NOMO-1 (cell line): ENCODE measurements at regions not wholly inside any gene's neighbourhood (a gene's known extent, or its start where the extent isn't known, plus 50 kb on each side); places are given as distances from the start of the nearest gene placed in this dataset.

Experiments
- DNase-seq, 2 experiments: peaks; one replicate each; lab custom pipeline; 2025; ENCODE audit not compliant: unreplicated experiment in 2 of 2; lab: John Stamatoyannopoulos, UW

DNA sequence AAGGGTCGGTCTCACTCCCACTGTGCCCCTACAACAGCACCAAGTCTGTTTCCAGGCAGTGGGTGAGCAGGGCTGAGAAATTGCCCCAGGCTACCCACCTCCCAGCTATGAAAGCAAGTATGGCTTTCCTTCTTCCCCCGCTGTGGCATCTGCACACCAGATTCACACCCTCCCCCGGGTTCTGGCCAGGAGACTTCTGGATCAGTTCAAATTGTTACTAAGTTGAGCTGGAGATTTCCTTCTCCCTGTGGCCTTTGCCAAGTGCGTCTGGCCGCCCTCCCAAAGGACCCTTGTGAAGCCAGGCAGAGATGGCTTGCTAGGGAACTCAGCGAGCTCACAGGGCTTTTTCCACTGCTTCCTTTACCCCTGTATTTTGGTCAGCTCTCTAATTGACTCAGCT lies 555.4 kb downstream of the SH2D4B start:
- DNase-seq, result no peak

DNA sequence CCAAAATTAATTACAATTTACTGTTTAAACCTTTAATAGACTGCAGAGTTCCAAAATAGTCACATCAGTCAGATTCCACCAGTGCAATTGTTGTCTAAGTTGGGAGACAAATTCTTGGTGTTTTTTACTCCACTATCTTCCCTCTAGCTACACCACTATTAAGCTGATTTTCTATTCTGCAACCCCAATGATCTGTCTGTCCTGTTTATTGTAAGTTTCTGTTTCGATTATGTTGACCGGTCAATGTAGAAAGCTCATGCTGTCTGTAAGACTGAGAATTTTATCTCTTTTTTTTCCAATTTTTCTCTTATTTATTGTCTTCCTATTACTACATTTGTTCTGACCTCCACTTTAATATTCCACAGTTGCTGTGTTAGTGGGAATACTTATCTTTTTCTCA lies 557.5 kb downstream of the SH2D4B start:
- DNase-seq, result no peak

DNA sequence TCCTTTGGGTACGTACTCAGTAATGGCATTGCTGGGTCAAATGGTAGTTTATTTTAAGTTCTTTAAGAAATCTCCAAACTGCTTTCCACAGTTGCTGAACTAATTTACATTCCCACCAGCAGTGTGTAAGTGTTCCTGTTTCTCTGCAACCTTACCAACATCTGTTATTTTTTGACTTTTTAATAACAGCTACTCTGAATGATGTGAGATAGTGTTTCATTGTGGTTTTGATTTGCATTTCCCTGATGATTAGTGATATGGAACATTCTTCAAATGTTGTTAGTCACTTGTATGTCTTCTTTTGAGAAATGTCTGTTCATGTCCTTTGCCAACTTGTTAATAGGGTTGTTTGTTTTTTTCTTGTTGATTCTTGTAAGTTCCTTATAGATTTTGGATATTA lies 558.9 kb downstream of the SH2D4B start:
- no peak for DNase-seq

DNA sequence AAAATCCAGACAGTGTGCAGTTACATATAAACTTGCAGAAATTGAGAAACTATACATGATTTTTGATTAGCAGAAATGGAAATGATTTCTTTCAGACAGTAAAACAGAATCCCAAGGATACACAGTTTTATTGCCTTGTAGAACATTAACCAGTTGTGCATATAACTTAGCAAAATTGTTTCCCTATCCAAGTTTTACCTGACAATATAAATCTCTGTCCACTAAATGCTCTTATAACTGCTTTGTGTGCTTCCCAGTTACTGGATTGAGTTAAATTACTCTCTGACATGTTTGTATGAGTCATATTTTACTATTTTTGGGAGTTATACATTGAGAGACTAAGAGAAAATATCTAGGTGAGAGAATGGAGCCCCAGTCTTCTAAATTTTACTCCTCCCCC lies 563.4 kb downstream of the SH2D4B start:
- no peak for DNase-seq

GRCh38 chr10:81104494-81104893 lies 566.8 kb downstream of the SH2D4B start:
- DNase-seq, result no peak

GRCh38 chr10:81108516-81109199 lies 571.0 kb downstream of the SH2D4B start:
- no peak for DNase-seq

GRCh38 chr10:81109200-81109752 lies 571.6 kb downstream of the SH2D4B start:
- no peak for DNase-seq

GRCh38 chr10:81116201-81116600 lies 578.5 kb downstream of the SH2D4B start:
- no peak for DNase-seq

GRCh38 chr10:81116990-81117389 lies 579.3 kb downstream of the SH2D4B start:
- no peak for DNase-seq

GRCh38 chr10:81127931-81128330 lies 590.2 kb downstream of the SH2D4B start:
- DNase-seq, result no peak

- no peak for DNase-seq
These were observed 592.3 kb downstream of the SH2D4B start for GRCh38 chr10:81130014-81130413.

GRCh38 chr10:81135851-81136250 lies 598.1 kb downstream of the SH2D4B start:
- no peak for DNase-seq

DNA sequence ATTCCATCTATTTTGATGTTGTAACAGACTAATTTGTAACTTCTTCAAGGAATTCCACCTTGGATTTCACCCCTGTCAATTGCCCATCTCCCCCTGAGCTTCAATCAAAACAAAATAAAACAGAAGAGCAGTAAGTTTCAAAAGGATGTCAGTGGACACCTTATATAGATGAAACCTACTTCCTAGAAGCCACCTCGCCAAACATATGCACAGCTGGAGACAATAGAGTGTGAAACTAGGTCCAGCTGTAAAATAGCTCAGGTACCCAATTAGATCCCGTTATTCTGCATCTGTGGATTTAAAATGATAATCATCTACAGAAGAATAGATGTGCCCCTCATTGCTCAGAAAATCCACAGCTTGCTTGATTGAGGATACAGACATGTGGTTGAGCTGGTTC lies 598.6 kb downstream of the SH2D4B start:
- DNase-seq, result no peak

DNA sequence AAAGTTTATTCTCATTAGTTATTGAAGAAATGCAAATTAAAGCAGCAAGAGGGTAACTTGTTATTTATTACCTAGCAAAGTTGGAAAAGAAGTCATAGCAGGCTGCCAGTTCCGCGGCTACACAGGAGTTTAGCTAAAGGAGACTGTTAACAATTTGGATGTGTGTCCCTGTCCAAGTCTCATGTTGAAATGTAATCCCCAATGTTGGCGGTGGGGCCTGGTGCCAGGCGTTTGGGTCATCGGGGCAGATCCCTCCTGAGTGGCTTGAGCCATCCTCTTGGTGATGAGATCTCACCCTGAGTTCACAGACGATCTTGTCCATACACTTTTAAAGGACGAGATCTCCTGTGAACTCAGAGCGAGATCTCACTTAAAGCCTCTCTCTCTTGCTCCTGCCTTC lies 608.3 kb downstream of the SH2D4B start:
- DNase-seq, result no peak

DNA sequence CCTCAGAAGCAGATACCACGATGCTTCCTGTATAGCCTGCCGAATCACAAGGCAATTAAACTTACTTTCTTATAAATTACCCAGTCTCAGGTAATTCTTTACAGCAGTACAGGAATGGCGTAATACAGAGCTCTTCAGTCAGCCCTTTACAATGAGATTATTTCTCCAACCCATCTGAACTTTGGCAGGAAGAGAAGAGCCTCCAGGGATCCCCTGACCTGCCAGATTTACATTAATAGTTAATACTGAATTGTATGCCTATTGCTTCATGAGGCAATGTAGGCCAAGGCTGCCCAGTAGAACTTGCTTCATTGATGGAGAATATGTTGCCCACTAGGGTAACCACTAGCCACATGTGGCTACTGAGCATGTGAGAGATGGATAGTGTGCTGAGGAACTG lies 608.7 kb downstream of the SH2D4B start:
- no peak for DNase-seq

- DNase-seq, result no peak
These were observed 615.0 kb downstream of the SH2D4B start for GRCh38 chr10:81152656-81153055.

DNA sequence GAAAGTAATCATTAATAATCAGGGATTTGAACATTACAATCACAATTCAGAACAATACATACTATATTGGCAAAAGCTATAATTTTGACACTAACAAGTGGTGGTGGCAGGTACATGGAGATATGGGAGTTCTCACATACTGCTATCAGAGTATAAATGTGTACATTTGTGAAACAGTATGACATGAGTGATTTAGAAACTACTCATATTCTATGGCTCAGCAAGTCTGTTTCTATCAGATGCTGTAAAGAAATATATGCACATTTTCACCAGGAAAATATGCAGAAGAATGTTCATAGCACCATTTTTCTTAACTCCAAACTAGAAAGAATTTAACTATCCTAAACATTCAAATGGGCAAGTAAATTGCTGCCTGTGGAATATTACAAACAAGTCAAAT lies 620.0 kb downstream of the SH2D4B start:
- DNase-seq, result no peak

DNA sequence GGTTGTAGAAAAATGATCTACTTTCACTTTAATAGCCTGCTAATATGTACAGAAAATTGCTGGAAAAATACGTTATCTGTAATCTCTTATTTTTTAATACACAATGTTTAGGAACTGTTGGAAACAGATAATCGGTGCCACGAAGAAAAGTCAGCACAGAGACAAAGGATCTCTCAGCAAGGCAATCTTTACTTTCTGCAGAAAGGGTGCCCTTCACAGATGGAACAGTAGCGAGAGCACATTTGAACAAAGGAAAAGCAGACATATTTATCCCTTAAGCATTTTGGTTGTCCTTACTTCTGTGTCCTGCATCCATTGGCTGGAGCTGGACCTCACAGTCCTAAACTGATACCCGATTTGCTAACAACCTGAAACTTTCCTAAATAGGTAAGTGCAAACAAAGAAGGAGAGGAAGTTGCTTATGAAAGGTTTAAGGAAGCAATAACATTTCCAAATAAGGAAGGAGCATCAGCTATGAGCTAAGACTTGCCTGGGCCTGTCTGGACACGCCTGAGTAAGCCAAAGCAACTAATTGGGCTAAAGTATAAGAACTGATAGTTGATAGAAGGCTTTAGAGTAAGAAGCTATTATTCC lies 640.0 kb downstream of the SH2D4B start:
- no peak for DNase-seq

- DNase-seq, result no peak
These were observed 641.6 kb downstream of the SH2D4B start for GRCh38 chr10:81179324-81179723.

- no peak for DNase-seq
These were observed 642.2 kb downstream of the SH2D4B start for GRCh38 chr10:81179805-81180452.

DNA sequence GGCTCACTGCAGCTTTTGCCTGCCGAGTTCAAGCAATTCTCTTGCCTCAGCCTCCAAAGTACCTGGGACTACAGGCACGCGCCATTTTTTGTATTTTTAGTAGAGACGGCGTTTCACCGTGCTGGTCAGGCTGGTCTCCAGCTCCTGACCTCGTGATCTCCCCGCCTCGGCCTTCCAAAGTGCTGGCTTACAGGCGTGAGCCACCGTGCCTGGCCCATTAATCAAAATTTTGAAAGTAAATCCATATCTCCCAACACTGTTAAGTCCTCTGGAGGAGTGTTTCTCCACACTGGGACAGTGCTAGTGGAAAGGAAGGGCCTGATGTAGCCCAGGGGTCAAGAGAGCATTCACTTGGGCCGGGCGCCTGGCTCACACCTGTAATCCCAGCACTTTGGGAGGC lies 644.6 kb downstream of the SH2D4B start:
- no peak for DNase-seq

DNA sequence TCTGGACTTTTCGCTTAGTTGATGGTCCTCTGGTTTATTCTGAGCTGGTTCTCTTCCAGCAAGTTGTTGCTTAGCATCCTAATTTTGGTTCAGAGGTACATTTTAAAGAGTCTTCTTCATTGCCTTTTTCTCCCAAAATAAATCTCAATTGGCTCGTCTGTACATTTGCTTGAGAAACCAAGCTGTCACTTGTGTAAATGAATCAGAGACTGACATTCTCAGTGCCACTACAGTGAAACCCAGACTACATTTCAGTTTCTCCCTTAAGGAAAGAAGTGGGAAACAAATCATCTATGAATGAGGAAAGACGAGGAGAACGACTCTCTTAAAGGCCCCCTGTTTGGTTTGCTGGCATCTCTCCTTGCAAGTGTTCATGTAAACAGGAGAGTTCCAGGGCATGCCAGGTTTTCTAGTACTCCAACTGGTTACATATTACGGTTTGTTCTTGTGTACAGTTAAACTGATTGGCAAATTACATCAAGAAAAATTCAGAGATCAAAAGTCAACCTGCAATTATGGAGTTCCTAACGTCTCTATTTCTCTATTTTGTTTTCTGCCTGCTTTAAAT lies 654.6 kb downstream of the SH2D4B start:
- no peak for DNase-seq
